Muscle layer of duodenum (tissue), 2 donors: ENCODE measurements at regions not wholly inside any gene's neighbourhood (a gene's known extent, or its start where the extent isn't known, plus 50 kb on each side); places are given as distances from the start of the nearest gene placed in this dataset.
A peak's percentile ranks its signal among the peaks of the same experiment; 100 is the strongest.
"Not testable (repeated sequence)": the region's sequence is repeated elsewhere in the genome, so short reads cannot be mapped to it uniquely, and the experiment has no call there.

Experiments used
- H3K27ac ChIP-seq: one replicate; pipeline ENCODE4 v1.7.0; 2013; ENCODE audit warnings: mild to moderate bottlenecking, low read length
- H3K27me3 ChIP-seq: one replicate; pipeline ENCODE4 v1.7.0; 2013; ENCODE audit warnings: low read depth, mild to moderate bottlenecking, control low read depth, low read length
- H3K36me3 ChIP-seq, 2 donors: one replicate each; pipeline ENCODE4 v1.7.0; 2013; ENCODE audit warnings: low read length in 2 of 2, control low read depth in 1 of 2, mild to moderate bottlenecking in 1 of 2; ENCODE audit not compliant: insufficient read depth in 2 of 2, control insufficient read depth in 1 of 2
- H3K4me1 ChIP-seq, 2 donors: one replicate each; pipeline ENCODE4 v1.7.0; 2013; ENCODE audit warnings: low read length in 2 of 2, mild to moderate bottlenecking in 2 of 2, control low read depth in 1 of 2, moderate library complexity in 1 of 2; ENCODE audit not compliant: insufficient read depth in 2 of 2, control insufficient read depth in 1 of 2
- H3K4me3 ChIP-seq, 2 donors: one replicate each; pipeline ENCODE4 v1.7.0; 2013; ENCODE audit warnings: low read length in 2 of 2, low read depth in 1 of 2, mild to moderate bottlenecking in 1 of 2
- H3K9me3 ChIP-seq, 2 donors: one replicate each; pipeline ENCODE4 v1.7.0; 2013; ENCODE audit warnings: low read length in 2 of 2, control low read depth in 1 of 2, mild to moderate bottlenecking in 1 of 2; ENCODE audit not compliant: control insufficient read depth in 1 of 2
- donor health status: healthy.

GRCh38 chrX:1102221-1102620, 110.2 kb downstream of the CRLF2 start:
- H3K4me3 ChIP-seq, H3K36me3 ChIP-seq, H3K9me3 ChIP-seq, H3K27me3 ChIP-seq, H3K27ac ChIP-seq, H3K4me1 ChIP-seq: not testable (repeated sequence)

- Histone ChIP-seq H3K27me3 (no peaks in the 10 kb centered on the region), H3K4me3 (no peak overlapping the region), H3K4me1 (no peaks in the 10 kb centered on the region), H3K36me3 (no peaks in the 10 kb centered on the region), H3K27ac (no peak overlapping the region), H3K9me3 (peaks cover 0 to 16% of the 10 kb centered on the region in 2 donors)
Measured at GRCh38 chrX:1099146-1099770, 113.2 kb downstream of the CRLF2 start.

DNA sequence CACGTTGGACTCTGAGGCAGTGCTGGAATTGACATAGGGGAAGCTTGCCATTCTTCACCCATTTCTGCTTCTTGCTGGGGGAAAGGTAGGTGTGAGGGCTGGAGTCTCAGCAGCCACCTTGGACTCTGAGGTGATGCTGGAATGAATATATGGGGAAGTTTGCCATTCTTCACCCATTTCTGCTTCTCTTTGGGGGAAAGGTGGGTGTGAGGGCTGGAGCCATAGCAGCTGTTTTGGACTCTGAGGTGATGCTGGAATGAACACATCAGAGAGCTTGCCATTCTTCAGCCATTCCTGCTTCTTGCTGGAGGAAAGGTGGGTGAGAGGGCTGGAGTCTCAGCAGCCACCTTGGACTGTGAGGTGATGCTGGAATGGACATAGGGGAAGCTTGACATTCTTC, 115.1 kb downstream of the CRLF2 start:
- H3K4me3 ChIP-seq, result peak overlapping the region in 1 of 2 donors; percentile 3
- no peaks in the 10 kb centered on the region for H3K4me1 ChIP-seq
- no peaks in the 10 kb centered on the region for H3K27me3 ChIP-seq
- no peaks in the 10 kb centered on the region for H3K36me3 ChIP-seq
- no peak overlapping the region for H3K27ac ChIP-seq
- peaks cover 0 to 16% of the 10 kb centered on the region in 2 donors for H3K9me3 ChIP-seq

DNA sequence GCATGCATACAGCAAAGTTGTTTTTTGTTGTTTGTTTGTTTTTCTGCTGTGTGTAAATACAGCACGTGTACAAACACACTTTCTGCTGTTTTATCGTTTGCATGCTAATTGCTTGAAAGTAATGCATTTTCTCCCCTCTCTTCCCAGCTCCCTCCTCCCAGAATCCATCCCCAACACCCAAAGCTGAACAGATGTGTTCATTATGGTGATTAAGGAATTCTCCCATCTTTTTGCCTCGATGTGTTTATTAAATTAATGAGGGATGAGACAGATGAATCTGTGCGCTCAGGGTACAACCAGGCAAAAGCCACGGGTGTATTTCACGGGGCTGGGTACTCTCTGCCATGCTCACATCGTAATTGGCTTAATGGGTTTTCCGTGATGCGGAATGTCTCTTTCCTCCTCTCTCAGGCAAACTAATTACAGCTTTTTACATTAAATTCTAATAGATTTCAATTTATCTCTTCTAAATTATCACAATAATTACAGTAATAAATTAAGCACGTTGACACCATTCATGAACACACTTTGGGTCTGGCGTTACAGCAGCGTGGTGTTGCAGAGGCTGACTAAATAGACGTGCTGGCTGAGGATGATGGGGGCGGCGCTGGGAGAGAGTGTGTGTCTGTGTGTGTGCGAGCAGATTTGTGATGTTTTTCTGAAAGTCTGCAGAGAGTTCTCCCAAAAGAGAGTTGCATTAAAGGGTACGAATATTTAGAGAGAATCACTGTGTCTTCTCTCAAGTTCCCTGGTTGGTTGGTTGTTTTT, 117.7 kb downstream of the CRLF2 start:
- Histone ChIP-seq H3K9me3 (peaks cover 0 to 14% of the 10 kb centered on the region in 2 donors), H3K27me3 (no peaks in the 10 kb centered on the region), H3K27ac (no peak overlapping the region), H3K4me1 (no peaks in the 10 kb centered on the region), H3K4me3 (no peak overlapping the region), H3K36me3 (no peaks in the 10 kb centered on the region)

DNA sequence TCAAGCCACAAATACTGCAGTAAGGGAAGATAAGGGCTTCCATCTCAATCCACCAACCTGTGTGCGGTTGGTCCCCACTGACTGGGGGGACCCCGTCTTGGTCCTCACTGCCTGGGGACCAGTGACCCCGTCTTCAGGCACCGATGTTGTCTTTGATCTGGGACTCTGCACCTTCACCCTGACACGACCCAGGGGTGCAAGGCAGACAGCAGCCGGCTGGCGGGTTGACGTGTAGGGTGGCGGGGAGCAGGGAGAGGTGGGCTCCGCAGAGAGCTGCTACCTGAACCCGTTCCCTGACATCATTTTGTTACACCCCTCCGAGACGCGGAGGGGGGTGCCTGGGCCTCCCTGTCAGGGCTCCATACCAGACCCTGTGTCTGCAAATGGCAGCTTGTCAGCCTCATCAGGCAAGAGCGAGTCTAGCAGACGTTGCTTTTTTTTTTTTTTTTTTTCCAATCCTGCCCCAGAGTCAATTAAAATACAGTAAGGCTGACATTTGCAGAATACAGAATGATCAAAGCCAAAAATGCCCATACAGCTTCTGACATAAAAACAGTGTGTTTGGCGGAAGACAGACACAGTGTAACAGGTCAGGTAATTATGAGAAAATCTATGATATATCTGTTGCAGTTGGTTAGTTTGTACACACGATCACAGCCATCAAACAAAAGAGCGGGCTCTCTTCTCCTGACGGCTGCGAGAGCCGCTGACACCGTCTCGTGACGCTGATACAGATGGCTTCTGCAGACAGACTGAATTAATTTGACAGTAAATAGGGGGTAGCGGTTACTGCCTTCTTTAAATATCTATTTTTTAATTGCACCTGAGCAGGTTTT, 118.6 kb downstream of the CRLF2 start:
- Histone ChIP-seq H3K4me1 (no peaks in the 10 kb centered on the region), H3K27ac (no peak overlapping the region), H3K4me3 (no peak overlapping the region), H3K9me3 (peaks cover 0 to 14% of the 10 kb centered on the region in 2 donors), H3K27me3 (no peaks in the 10 kb centered on the region), H3K36me3 (no peaks in the 10 kb centered on the region)

DNA sequence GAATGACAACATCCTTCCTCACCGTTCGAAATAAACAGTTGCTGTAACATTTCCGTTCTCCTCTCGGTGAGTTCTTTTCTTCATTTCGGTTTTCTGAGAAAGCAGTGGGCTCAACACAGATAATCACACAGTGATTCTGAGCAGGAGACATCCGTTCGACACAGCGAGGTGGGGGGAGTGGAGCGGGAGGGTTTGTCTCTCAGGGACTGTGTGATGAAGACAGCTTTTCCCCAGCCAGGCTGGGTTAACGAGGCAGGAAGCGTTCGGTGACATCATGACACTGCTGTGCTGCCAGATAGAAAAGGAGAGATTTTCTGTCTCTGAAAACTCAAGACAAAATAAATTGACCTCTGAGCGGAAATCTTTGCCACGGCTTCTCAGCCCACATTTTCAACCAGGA, 119.3 kb downstream of the CRLF2 start:
- H3K9me3 ChIP-seq, result peaks cover 0 to 14% of the 10 kb centered on the region in 2 donors
- H3K36me3 ChIP-seq, result no peaks in the 10 kb centered on the region
- H3K27me3 ChIP-seq, result no peaks in the 10 kb centered on the region
- H3K27ac ChIP-seq, result no peak overlapping the region
- no peak overlapping the region for H3K4me3 ChIP-seq
- H3K4me1 ChIP-seq, result no peaks in the 10 kb centered on the region

GRCh38 chrX:1086444-1087409, 125.7 kb downstream of the CRLF2 start:
- Histone ChIP-seq H3K4me3 (no peak overlapping the region), H3K27ac (no peak overlapping the region), H3K9me3 (peaks cover 0 to 10% of the 10 kb centered on the region in 2 donors), H3K4me1 (no peaks in the 10 kb centered on the region), H3K27me3 (no peaks in the 10 kb centered on the region), H3K36me3 (no peaks in the 10 kb centered on the region)

DNA sequence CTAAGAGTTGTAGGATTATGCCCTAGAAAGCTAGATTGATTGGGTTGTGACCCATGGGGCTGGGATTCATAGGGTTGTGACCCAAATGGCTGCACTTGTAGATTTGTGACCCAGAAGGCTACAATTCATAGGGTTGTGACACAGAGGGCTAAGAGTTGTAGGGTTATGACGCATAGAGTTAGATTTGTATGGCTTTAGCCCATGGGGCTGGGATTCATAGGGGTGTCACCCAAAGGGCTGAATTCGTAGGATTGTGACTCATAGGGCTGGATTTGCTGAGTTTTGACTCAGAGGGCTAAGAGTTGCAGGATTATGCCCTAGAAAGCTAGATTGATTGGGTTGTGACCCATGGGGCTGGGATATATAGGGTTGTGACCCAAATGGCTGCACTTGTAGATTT, 126.6 kb downstream of the CRLF2 start:
- not testable (repeated sequence) for H3K9me3 ChIP-seq, H3K27ac ChIP-seq

DNA sequence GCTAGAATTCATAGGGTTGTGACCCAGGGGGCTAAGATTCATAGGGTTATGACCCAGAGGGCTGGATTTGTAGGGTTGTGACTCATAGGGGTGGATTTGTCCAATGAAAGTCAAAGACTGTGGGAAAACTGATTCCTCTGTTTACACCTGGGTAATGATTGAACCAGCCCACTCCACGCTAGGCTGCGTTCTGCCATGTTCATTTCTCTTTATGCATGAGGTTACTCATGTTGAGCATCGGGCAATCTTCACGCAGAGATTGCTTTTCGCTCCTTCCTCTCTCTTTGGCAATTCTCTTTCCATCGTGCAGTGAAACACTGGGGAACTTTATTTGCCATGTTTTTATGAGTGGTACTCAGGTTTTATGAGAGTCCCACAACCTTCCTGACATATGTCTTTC, 127.8 kb downstream of the CRLF2 start:
- Histone ChIP-seq H3K27me3 (no peaks in the 10 kb centered on the region), H3K36me3 (no peaks in the 10 kb centered on the region), H3K4me1 (no peaks in the 10 kb centered on the region)

More for the DNA sequence above, 126.6 kb downstream of the CRLF2 start:
- H3K4me3 ChIP-seq, H3K36me3 ChIP-seq, H3K27me3 ChIP-seq, H3K4me1 ChIP-seq: not testable (repeated sequence)

GRCh38 chrX:1076871-1077651, 135.4 kb downstream of the CRLF2 start:
- Histone ChIP-seq H3K4me3 (no peak overlapping the region), H3K4me1 (no peaks in the 10 kb centered on the region), H3K36me3 (no peaks in the 10 kb centered on the region), H3K27me3 (no peaks in the 10 kb centered on the region), H3K27ac (no peak overlapping the region), H3K9me3 (peaks cover 11 to 17% of the 10 kb centered on the region in 2 donors)

More for the DNA sequence above, 127.8 kb downstream of the CRLF2 start:
- Histone ChIP-seq H3K4me3 (no peak overlapping the region), H3K9me3 (peaks cover 0 to 10% of the 10 kb centered on the region in 2 donors), H3K27ac (no peak overlapping the region)
